ENCODE measurements at regions not wholly inside any gene's neighbourhood (a gene's known extent, or its start where the extent isn't known, plus 50 kb on each side); places are given as distances from the start of the nearest gene placed in this dataset.

- no peak for DNase-seq (ENCODE audit: low spot score)
Measured at GRCh38 chr3:6512172-6512800, 348.6 kb upstream of the GRM7 start.

- DNase-seq (ENCODE audit: low spot score) = no peak
Measured at GRCh38 chr3:6516143-6516542, 344.8 kb upstream of the GRM7 start.

GRCh38 chr3:6516694-6517093 is 344.2 kb upstream of the GRM7 start:
- DNase-seq (ENCODE audit: low spot score) = no peak

GRCh38 chr3:6518709-6519345 is 342.1 kb upstream of the GRM7 start:
- no peak for DNase-seq (ENCODE audit: low spot score)

- no peak for DNase-seq (ENCODE audit: low spot score)
Measured at GRCh38 chr3:6521369-6522113, 339.4 kb upstream of the GRM7 start.

- DNase-seq (ENCODE audit: low spot score) = no peak
Measured at GRCh38 chr3:6522191-6522590, 338.7 kb upstream of the GRM7 start.

- DNase-seq (ENCODE audit: low spot score) = no peak
Measured at GRCh38 chr3:6523043-6523442, 337.9 kb upstream of the GRM7 start.

- no peak for DNase-seq (ENCODE audit: low spot score)
Measured at GRCh38 chr3:6524479-6524878, 336.4 kb upstream of the GRM7 start.

- no peak for DNase-seq (ENCODE audit: low spot score)
Measured at GRCh38 chr3:6526321-6526720, 334.6 kb upstream of the GRM7 start.

- DNase-seq (ENCODE audit: low spot score) = no peak
Measured at GRCh38 chr3:6526861-6527260, 334.1 kb upstream of the GRM7 start.

- no peak for DNase-seq (ENCODE audit: low spot score)
Measured at GRCh38 chr3:6528951-6529350, 332.0 kb upstream of the GRM7 start.

- DNase-seq (ENCODE audit: low spot score) = no peak
Measured at GRCh38 chr3:6531153-6531552, 329.8 kb upstream of the GRM7 start.

GRCh38 chr3:6532101-6532500 is 328.8 kb upstream of the GRM7 start:
- DNase-seq (ENCODE audit: low spot score) = no peak

- DNase-seq (ENCODE audit: low spot score) = no peak
Measured at GRCh38 chr3:6540981-6541380, 319.9 kb upstream of the GRM7 start.

GRCh38 chr3:6542795-6543194 is 318.1 kb upstream of the GRM7 start:
- DNase-seq (ENCODE audit: low spot score) = no peak

- DNase-seq (ENCODE audit: low spot score) = no peak
Measured at GRCh38 chr3:6549296-6549695, 311.6 kb upstream of the GRM7 start.

- DNase-seq (ENCODE audit: low spot score) = no peak
Measured at GRCh38 chr3:6551165-6551564, 309.8 kb upstream of the GRM7 start.

GRCh38 chr3:6560259-6560658 is 300.7 kb upstream of the GRM7 start:
- DNase-seq (ENCODE audit: low spot score) = no peak

GRCh38 chr3:6567241-6567640 is 293.7 kb upstream of the GRM7 start:
- no peak for DNase-seq (ENCODE audit: low spot score)

GRCh38 chr3:6568999-6569493 is 291.9 kb upstream of the GRM7 start:
- no peak for DNase-seq (ENCODE audit: low spot score)

GRCh38 chr3:6571448-6571847 is 289.5 kb upstream of the GRM7 start:
- DNase-seq (ENCODE audit: low spot score) = no peak

GRCh38 chr3:6577584-6577983 is 283.3 kb upstream of the GRM7 start:
- no peak for DNase-seq (ENCODE audit: low spot score)

GRCh38 chr3:6578526-6578925 is 282.4 kb upstream of the GRM7 start:
- DNase-seq (ENCODE audit: low spot score) = no peak

Data from ecto neural progenitor cell (in vitro differentiated cells).